GM12878 (cell line): ENCODE measurements at regions not wholly inside any gene's neighbourhood (a gene's known extent, or its start where the extent isn't known, plus 50 kb on each side); places are given as distances from the start of the nearest gene placed in this dataset.
"Not testable (repeated sequence)": the region's sequence is repeated elsewhere in the genome, so short reads cannot be mapped to it uniquely, and the experiment has no call there.

ENCODE experiments used
- ATAC-seq: fragments of 200-7000 bp; cut with Tn5 transposase; 3 replicates; pipeline ENCODE4 v1.9.1; 2020; ENCODE audit warnings: mild to moderate bottlenecking, moderate library complexity
- BruUV-seq: library from RNA; stranded (reverse); fragments of 400-500 nt; replicated peaks from 2 replicates; lab custom pipeline; 2021; lab: Mats Ljungman, UMichigan
- CTCF ChIA-PET: fragments of 300-600 bp; sonication (Branson Sonifier 250); formaldehyde crosslinking; extraction: SDS; loops from one replicate; lab custom pipeline; 2021; ENCODE audit warnings: inconsistent platforms; lab: Yijun Ruan, JAX
- POLR2A ChIA-PET: fragments of 350-600 bp; formaldehyde crosslinking; extraction: SDS; loops from one replicate; lab custom pipeline; 2021; ENCODE audit warnings: inconsistent platforms; lab: Charles Lee
- RAD21 ChIA-PET: fragments of 300-600 bp; sonication (Branson Sonifier 250); formaldehyde crosslinking; loops from one replicate; lab custom pipeline; 2023; ENCODE audit warnings: antibody characterized with exemption; ENCODE audit not compliant: unreplicated experiment; lab: Charles Lee
- SMC1A ChIA-PET: fragments of 300-600 bp; sonication (Branson Sonifier 250); formaldehyde crosslinking; loops from one replicate; lab custom pipeline; 2023; ENCODE audit not compliant: unreplicated experiment, uncharacterized antibody; lab: Charles Lee
- DNase-seq: peaks from one replicate; pipeline ENCODE4 v3.0.0-alpha.2; 2011; ENCODE audit warnings: low read depth, low spot score
- FAIRE-seq: peaks from 3 replicates; lab custom pipeline; 2011; peaks lifted over from hg19 to GRCh38; lab: Jason Lieb, UNC
- H2AFZ ChIP-seq: 2 replicates; pipeline ENCODE4 v1.6.0; 2011; ENCODE audit warnings: low read depth, low read length, control low read depth; ENCODE audit not compliant: control insufficient read depth
- H3K27ac ChIP-seq: 2 replicates; pipeline ENCODE4 v1.5.1; 2011; ENCODE audit warnings: control low read depth; ENCODE audit not compliant: control insufficient read depth, insufficient read depth
- H3K27me3 ChIP-seq, 2 experiments: replicated peaks in 1 of 2; 2 replicates each; pipeline versions ENCODE4 v1.6.0 to v1.6.1; 2011; ENCODE audit warnings: low read length in 1 of 2; ENCODE audit not compliant: control insufficient read depth in 2 of 2, insufficient read depth in 2 of 2
- H3K36me3 ChIP-seq, 2 experiments: 2 replicates each; pipeline ENCODE4 v1.5.1; 2011; ENCODE audit warnings: low read length in 1 of 2; ENCODE audit not compliant: control insufficient read depth in 2 of 2, insufficient read depth in 2 of 2
- H3K4me1 ChIP-seq: 2 replicates; pipeline ENCODE4 v1.6.1; 2011; ENCODE audit warnings: mild to moderate bottlenecking, low read length, moderate library complexity, mixed read lengths; ENCODE audit not compliant: control insufficient read depth, insufficient read depth
- H3K4me2 ChIP-seq: 2 replicates; pipeline ENCODE4 v1.6.0; 2011; ENCODE audit warnings: control low read depth; ENCODE audit not compliant: control insufficient read depth, insufficient read depth
- H3K4me3 ChIP-seq: fragments of 200-600 bp; sonication (generic); 2 replicates; pipeline ENCODE4 v1.5.1; 2016
- H3K79me2 ChIP-seq: 2 replicates; pipeline ENCODE4 v1.6.0; 2011; ENCODE audit warnings: low read length; ENCODE audit not compliant: control insufficient read depth, insufficient read depth
- H3K9ac ChIP-seq: 2 replicates; pipeline ENCODE4 v1.8.0; 2011; ENCODE audit warnings: low read length, control low read depth, mixed read lengths; ENCODE audit not compliant: control insufficient read depth, insufficient read depth
- H3K9me3 ChIP-seq: replicated peaks from 3 replicates; pipeline ENCODE4 v1.5.1; 2011; ENCODE audit warnings: mild to moderate bottlenecking, low read length; ENCODE audit not compliant: control insufficient read depth, insufficient read depth
- H4K20me1 ChIP-seq: 2 replicates; pipeline ENCODE4 v1.6.0; 2011; ENCODE audit not compliant: control insufficient read depth, insufficient read depth
- CEBPB ChIP-seq, 2 experiments: fragments of 150-350 bp in 1 of 2; IDR thresholded peaks; 2 replicates each; pipeline ENCODE4 v1.6.1; 2012 to 2014; ENCODE audit warnings: low read depth in 2 of 2, low read length in 2 of 2, borderline replicate concordance in 1 of 2, inconsistent platforms in 1 of 2
- CREM ChIP-seq: IDR thresholded peaks from 2 replicates; pipeline ENCODE4 v1.6.1; 2014; ENCODE audit warnings: antibody characterized with exemption, low read depth
- RCOR1 ChIP-seq: conservative IDR thresholded peaks from 2 replicates; pipeline ENCODE4 v1.6.1; 2012; ENCODE audit warnings: low read depth, low read length, improper control_type of control experiment
- TAF1 ChIP-seq: IDR thresholded peaks from 2 replicates; pipeline ENCODE4 v1.6.1; 2011; ENCODE audit warnings: mild to moderate bottlenecking, low read depth, low read length, borderline replicate concordance
- TBL1XR1 ChIP-seq: IDR thresholded peaks from 2 replicates; pipeline ENCODE4 v1.6.1; 2012; ENCODE audit warnings: low read depth, low read length, improper control_type of control experiment
- WGBS: methylation state at CpG from one replicate; pipeline ENCODE4 v1.1.6; 2016; ENCODE audit warnings: low lambda C conversion rate; ENCODE audit not compliant: insufficient replicate concordance, insufficient coverage; ENCODE audit errors: missing lambda C conversion rate; 5-methylcytosine and 5-hydroxymethylcytosine counted together
- in situ Hi-C: fragments of 300-500 bp; cut with MboI; formaldehyde crosslinking; loops from 9 replicates; pipeline ENCODE4 v1.14.3; 2018; ENCODE audit warnings: mixed read lengths
- intact Hi-C: fragments of 100-400 bp; cut with micrococcal nuclease; formaldehyde crosslinking; loops from one replicate; pipeline ENCODE4 v1.14.2; 2022; ENCODE audit not compliant: unreplicated experiment

- no peaks in the 10 kb centered on the region for H3K27me3 ChIP-seq
- no peaks in the 10 kb centered on the region for H3K36me3 ChIP-seq
- no TSS peak for BruUV-seq
- POLR2A ChIA-PET = no interaction called here
- FAIRE-seq = no peak
- H4K20me1 ChIP-seq = no peaks in the 10 kb centered on the region
- H3K9ac ChIP-seq = no peak overlapping the region
- RAD21 ChIA-PET = no interaction called here
- H3K4me2 ChIP-seq = no peak overlapping the region
- H3K4me1 ChIP-seq = no peaks in the 10 kb centered on the region
- TF ChIP-seq CEBPB (IDR thresholded peaks at IDR 0.05; ENCODE audit: borderline replicate concordance in 1 of 2, low read depth in 2 of 2, low read length in 2 of 2) (no peak), TBL1XR1 (no peak), RCOR1 (no peak)
- no peaks in the 10 kb centered on the region for H3K79me2 ChIP-seq
- no peak overlapping the region for H2AFZ ChIP-seq
- ATAC-seq = no peak
- 12% methylated on average over 14 of the region's 14 CpGs for WGBS
- SMC1A ChIA-PET = interaction anchor here (1.7 kb wide), 1 partner anchor 17 kb away, joined by 3 read pairs; no protein-coding TSS in a partner anchor
- CTCF ChIA-PET = no interaction called here
- in situ Hi-C loops (no loop called here), intact Hi-C loops (no loop called here)
- DNase-seq = no peak
- no peaks in the 10 kb centered on the region for H3K9me3 ChIP-seq
- H3K27ac ChIP-seq = no peak overlapping the region
- H3K4me3 ChIP-seq = no peak overlapping the region
These were observed 56.4 kb downstream of the IRX5 start for GRCh38 chr16:54987081-54987480.

- Histone ChIP-seq H4K20me1 (no peaks in the 10 kb centered on the region), H3K4me2 (no peak overlapping the region), H3K79me2 (no peaks in the 10 kb centered on the region), H3K9me3 (no peaks in the 10 kb centered on the region), H3K27me3 (no peaks in the 10 kb centered on the region), H3K4me3 (no peak overlapping the region), H2AFZ (no peak overlapping the region), H3K36me3 (no peaks in the 10 kb centered on the region), H3K27ac (no peak overlapping the region), H3K9ac (no peak overlapping the region), H3K4me1 (no peaks in the 10 kb centered on the region)
- ATAC-seq (no peak), FAIRE-seq (no peak), DNase-seq (no peak)
- ChIA-PET RAD21 (no interaction called here), POLR2A (no interaction called here), SMC1A (no interaction called here), CTCF (no interaction called here)
- WGBS = 26% methylated on average over 3 of the region's 3 CpGs
- TF ChIP-seq CREM (no peak), TAF1 (no peak)
- no TSS peak for BruUV-seq
- intact Hi-C loops = no loop called here
- in situ Hi-C loops = no loop called here
These were observed 60.9 kb downstream of the IRX5 start for GRCh38 chr16:54991525-54991924.

- SMC1A ChIA-PET, ATAC-seq, CTCF ChIA-PET: not testable (repeated sequence)
These were observed 61.3 kb downstream of the IRX5 start for GRCh38 chr16:54991946-54992345.

More at GRCh38 chr16:54991946-54992345, 61.3 kb downstream of the IRX5 start:
- H3K9me3 ChIP-seq, in situ Hi-C loops, intact Hi-C loops, DNase-seq, H3K36me3 ChIP-seq, H3K4me1 ChIP-seq, H3K79me2 ChIP-seq, FAIRE-seq, H3K27me3 ChIP-seq, BruUV-seq, H2AFZ ChIP-seq, H4K20me1 ChIP-seq, H3K9ac ChIP-seq, H3K4me3 ChIP-seq, H3K27ac ChIP-seq, RAD21 ChIA-PET, POLR2A ChIA-PET, H3K4me2 ChIP-seq: not testable (repeated sequence)
- WGBS = 25% methylated on average over 4 of the region's 4 CpGs
